A673 (cell line): ENCODE measurements at regions not wholly inside any gene's neighbourhood (a gene's known extent, or its start where the extent isn't known, plus 50 kb on each side); places are given as distances from the start of the nearest gene placed in this dataset.

Experiments
- EZH2 ChIP-seq: fragments of 200-600 bp; sonication (generic); IDR thresholded peaks from 2 replicates; pipeline ENCODE4 v1.6.1; 2017; ENCODE audit warnings: borderline replicate concordance, low read depth, mild to moderate bottlenecking, mixed read lengths, antibody characterized with exemption, low read length; ENCODE audit not compliant: poor library complexity, severe bottlenecking
- TF ChIP-seq, protein P1 (sequence below): fragments of 300-800, 200-600 bp; sonication (generic); conservative IDR thresholded peaks from 2 replicates; pipeline ENCODE4 v1.5.1; 2017; ENCODE audit warnings: low read depth, mild to moderate bottlenecking, antibody characterized with exemption, low read length, moderate library complexity, mixed read lengths

DNA sequence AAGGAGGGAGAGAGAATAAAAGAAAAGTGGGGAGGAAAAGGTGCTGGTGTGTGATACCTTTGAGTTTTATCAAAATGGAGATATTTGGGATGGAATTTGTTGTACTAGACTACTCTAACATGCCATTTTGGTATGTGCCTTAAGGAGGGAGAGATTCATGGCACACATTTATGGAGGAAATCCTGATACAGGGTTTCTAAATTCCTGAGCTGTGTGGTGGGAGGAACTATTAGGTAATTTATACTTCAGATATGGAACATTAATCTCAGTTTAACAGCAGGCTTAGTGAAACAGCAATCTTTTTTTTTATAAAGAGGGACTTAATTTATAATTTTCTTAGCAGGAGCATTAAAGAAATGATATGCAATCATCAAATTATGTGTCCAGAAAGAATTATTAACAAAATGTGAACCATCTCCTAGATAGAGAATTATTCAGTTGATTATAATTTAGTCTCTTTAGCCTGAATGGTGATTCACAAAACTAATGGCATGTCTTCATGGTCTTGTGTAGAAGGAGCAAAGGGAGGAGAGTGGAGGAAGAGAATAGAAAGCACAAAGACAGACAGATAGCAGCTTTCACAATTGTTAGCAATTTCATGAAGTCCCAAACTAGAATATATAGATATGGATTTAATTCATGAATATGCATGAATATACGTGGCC, 301.6 kb downstream of the HLX start:
- TF ChIP-seq EZH2: no peak
- TF ChIP-seq, protein P1, sequence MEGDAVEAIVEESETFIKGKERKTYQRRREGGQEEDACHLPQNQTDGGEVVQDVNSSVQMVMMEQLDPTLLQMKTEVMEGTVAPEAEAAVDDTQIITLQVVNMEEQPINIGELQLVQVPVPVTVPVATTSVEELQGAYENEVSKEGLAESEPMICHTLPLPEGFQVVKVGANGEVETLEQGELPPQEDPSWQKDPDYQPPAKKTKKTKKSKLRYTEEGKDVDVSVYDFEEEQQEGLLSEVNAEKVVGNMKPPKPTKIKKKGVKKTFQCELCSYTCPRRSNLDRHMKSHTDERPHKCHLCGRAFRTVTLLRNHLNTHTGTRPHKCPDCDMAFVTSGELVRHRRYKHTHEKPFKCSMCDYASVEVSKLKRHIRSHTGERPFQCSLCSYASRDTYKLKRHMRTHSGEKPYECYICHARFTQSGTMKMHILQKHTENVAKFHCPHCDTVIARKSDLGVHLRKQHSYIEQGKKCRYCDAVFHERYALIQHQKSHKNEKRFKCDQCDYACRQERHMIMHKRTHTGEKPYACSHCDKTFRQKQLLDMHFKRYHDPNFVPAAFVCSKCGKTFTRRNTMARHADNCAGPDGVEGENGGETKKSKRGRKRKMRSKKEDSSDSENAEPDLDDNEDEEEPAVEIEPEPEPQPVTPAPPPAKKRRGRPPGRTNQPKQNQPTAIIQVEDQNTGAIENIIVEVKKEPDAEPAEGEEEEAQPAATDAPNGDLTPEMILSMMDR: no peak
